Right renal cortex interstitium (tissue), 3 donors: ENCODE measurements at regions not wholly inside any gene's neighbourhood (a gene's known extent, or its start where the extent isn't known, plus 50 kb on each side); places are given as distances from the start of the nearest gene placed in this dataset.

ENCODE experiments used
- DNase-seq, 3 donors: peaks; one replicate each; pipeline ENCODE4 v3.0.0-alpha.2; 2013; ENCODE audit warnings: low read depth in 3 of 3, low spot score in 2 of 3

DNA sequence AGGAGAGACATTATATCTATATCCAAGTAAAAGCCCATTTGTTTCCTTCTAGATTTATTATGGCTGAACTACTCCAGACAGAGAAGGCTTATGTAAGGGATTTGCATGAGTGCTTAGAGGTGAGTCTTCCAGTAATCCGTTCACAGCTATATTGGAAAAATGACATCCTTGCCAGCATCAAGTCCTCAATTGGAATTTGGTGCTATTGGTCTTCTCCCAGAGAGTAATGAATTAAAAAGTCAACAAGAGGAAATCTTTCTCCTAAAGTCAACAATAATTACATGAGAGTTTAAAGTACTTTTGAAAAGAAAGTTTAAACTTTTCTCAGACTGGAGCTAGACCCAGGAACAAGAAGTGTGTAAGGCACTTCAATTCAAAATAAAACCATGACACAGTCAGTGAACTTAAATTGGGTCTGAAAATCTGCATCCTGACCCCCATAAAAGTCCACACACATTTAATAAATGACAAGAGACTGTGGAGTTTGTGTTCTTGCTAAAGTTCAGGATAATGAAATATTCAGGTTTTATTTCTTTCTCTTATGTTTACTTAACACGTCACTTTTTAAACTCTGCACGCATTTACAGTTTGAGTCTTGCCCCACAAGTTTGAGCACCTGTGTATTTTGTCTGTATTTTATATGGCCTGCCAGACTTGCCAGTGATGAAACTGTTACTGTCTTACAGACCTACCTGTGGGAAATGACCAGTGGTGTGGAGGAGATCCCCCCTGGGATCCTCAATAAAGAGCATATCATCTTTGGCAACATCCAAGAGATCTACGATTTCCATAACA is 268.2 kb upstream of the UMPS start:
- DNase-seq: no peak

DNA sequence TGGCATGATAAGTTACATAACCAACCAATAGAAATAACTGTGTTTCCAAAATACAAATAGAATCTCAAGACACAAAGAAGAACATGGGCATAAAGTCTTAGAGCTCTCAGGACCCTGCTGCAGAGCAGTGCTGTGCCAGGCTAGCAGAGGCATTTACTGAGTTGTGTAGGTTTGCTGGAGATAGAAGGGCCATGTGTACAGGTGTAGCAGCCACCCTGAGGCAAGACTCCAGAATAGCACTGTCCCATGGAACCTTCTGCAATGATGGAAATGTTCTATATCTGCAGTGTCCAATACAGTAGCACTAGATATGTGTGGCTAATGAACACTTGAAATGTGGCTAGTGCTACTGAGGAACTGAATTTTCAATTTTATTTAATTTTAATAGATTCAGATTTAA is 267.0 kb upstream of the UMPS start:
- no peak for DNase-seq

DNA sequence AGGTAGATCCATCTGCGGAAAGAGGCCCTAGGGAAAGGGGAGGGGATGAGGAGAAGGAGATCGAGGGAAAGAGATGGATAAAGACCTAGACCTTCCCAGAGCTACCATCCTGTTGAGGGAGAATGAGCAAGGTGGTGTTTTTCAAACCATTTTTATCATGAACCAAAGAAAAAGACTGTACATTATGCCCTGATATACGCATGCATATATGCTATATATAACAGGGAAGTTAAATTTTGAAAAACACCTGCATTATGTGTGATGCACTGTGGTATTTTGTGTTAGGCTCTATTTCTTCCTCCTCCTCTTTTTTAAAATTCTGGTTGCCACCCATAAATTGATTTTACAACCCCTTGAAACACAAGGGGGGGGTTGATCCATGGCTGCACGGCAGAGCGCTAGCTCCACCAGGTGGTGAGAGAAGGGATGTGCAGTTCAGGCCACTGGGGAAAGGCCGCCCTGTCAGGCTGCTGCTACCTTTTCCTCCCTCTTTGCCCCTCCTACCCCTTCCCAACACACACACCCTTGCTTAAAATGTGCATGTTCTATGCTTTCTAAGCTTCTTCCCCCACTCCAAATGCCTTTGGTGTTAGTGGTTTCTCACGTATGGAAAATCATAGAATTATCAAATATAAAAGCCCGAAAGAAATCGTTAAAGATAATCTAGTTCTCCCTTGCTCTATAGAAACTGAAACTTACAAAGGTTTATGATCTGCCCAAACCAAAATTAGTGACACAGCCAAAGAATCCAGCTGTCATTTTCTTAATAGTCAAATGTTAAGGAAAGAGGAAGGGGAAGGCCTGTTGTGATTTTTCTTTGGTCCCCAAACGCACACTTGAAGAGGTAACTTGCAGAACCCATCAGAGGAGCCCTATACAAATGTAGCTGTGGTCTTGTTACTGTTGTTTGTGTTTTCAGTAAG is 262.0 kb upstream of the UMPS start:
- DNase-seq: peak; percentile 31 to 49 (median 41)

DNA sequence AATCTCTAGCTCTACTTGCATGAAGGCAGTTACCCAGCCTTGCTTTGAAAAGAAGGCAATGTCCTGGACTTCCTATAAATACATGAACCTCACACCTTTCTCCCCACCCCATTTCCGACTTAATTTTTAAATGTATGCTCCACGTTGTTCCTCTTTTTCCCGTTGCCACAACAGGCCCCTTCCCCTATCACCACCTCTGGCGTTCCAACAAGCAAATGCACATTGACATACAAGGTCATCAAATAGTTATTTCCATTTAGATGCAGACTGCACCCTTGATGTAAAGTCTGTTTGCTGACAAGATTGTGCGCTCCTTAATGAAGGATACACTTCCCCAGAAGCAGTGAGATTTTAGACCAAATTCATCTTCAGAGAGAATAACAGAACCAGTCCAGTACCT is 260.7 kb upstream of the UMPS start:
- no peak for DNase-seq

DNA sequence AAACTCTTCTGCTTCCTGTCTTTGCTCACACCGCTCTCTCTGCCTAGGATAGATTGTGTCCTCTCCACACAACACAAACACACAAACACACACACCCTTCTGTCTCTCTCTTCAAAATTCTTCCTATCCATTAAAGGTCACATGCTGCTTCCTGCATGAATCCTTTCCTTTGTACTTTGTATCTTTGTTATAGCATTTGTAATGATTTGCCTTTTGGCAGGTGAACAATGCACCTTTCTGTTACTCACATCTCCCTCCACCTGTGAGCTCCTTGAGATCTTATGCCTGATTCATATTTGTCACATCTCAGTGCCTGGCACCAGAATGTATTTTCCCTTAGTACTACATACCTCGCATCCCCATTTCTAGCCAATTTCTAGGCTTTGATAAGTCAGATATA is 251.4 kb upstream of the UMPS start:
- DNase-seq: no peak

DNA sequence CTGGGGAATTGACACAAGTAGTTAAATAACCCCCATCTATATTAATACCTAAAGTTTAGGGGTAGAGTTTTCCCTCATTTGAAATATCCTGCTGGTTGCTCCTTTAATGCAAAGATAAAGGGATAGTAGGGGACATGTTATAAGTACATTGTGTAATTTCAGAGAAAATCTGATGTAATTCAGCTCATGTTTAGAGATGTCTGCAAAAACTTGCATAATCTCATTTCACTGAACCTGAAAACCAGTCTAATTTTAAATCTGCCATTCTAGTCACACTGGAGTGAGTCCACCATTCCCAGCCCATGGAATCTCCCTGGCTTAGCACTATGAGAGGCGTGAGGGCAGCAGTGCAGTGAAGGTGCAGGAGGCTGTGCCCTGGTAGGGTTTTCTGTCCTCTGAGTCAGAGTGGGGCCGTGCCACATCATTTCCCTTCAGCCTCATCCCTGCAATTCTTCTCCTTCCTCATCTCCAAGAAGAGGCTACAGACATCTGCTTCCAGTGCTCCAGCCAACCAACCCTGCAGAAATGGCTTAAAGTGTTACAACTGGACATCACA is 246.3 kb upstream of the UMPS start:
- DNase-seq: no peak

DNA sequence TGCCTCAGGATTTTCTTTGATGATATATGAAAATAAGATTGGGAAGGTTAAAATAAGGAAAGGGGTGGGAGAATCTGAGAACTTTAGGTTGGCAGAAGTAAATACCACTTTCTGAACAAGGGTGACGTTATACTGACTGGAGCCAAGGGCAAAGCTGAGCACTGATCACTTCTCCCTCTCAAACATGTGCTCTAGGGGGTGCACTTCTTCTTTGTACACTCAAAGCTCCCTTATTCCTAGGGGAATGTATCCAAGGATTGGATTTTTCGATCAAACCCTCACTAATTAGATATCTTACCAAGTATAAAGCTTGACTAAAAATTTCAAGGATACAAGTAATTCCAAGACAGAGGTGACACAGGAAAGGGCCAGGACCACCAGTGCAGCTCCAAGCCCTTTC is 243.9 kb upstream of the UMPS start:
- no peak for DNase-seq

DNA sequence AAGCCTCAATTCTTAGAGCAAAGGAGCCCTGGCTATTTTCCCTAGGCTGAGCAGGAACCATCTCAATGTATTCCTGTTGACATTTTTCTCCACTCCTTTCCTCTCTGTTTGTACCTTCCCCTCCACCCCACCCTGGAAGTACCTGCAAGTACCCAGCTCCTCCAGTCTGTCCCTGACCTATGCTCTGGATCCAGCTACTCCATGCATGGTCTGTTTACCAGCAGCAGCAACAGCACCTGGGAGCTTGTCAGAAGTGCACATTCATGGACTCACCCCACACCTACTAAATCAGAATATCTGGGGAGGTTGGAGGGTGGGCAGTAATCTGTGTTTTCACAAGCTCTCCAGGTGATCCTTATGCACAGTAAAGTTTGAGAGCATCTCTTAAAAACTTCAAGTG is 240.7 kb upstream of the UMPS start:
- DNase-seq: no peak

DNA sequence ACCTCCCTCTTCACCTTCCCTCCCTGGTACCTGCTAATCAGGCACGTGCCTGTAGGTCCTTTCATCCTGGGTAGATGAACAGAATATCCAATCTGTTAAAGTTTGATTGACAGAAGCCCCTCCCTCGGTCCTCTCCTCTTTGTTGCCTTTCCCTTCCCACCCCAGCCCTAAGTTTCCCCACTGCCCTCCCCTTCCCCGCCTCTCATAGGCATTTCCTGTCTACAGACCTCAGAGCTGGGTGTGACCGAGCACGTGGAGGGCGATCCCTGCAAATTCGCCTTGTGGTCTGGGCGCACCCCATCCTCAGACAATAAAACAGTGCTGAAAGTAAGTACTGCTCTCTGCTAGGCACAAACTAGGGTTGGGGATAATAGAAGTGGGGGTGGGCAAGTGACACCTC is 239.2 kb upstream of the UMPS start:
- no peak for DNase-seq

DNA sequence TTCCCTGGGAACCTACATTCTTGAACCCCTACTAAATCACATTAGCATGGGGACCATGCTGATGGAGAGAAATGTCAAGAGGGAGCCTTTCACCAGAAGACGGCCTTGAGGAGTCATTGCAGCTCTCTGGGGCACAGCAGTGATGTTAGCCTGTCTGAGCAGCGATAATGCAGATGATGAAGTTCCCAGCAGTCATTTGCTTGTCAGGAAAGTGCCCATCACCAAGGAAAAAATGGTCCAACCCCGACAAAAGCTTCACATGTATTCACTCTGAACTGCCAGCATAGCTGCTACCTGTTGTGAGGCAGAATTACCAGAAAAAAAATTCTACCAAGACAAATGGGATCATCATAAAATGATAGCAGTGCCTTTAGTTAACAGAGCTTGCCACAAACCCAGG is 238.4 kb upstream of the UMPS start:
- DNase-seq: no peak

DNA sequence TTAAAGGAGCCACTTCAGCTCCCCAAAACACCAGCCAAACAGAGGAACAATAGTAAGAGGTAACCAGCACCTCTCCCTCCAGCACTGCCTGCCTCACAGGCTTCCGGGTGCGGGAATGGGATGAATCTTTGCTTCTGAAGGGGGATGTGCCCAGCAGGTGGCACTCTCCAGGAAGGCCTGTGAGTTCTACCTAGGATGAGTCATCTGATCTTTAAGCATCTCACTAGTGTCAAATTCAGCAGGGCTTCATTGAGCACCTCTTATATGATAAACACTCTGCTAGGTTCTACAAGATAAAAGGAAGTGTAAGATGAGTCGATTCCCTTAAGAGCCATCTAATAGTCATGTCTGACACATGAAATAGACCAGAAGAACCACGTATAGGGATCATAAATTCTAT is 237.4 kb upstream of the UMPS start:
- DNase-seq: no peak

DNA sequence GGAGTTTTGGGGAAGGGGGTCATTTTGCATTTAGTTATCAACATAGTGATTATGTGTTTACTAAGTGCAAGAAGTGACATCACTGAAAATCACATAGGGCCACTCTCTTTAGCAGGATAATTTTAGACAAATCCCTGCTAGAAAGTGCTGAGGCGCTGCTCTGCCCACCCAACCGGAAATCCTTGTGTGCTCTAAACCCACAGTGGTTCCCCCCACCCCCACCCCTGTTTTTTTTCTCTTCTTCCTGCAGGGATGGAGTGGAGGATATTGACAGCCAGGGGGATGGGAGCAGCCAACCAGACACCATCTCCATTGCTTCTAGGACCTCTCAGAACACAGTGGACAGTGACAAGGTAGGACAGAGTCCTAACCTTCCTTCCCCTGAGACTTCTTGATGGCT is 234.2 kb upstream of the UMPS start:
- no peak for DNase-seq

DNA sequence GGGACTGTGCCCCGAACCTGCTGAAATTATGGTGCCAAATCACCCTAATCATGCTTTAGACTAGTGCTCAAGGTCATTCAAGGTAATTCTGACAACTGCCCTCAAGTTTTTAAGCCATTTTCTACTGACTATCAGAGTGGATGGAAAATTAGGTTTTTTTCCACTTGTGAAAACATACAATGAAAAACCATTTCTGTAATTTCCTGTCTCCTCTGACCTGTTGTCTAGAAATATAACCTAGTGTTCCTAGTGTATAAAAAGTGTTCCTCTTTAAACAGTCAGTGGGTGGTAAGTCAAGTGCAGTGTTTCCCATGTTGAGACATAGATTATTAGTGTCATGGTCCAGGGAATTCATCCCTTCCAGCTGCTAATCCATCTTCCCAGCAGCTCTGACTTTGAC is 232.8 kb upstream of the UMPS start:
- no peak for DNase-seq

DNA sequence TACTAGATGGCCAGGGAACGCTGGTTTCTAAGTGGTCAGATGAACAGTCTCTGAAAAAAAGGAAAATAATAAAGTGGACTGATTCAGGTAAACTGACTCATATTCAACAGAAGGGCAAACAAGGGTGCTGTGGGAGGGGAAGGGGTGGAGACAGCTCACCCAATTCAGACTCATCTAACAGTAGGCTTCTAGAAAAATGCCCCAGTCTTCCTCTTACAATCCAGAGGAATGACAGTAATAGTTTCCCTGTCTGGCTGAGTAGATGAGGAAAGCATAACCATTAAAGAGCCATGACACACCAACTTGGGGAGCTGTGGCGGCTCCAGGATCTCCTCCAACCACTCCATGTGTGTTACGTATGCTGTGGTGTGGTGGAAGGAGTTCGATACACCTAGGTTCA is 231.4 kb upstream of the UMPS start:
- DNase-seq: no peak

DNA sequence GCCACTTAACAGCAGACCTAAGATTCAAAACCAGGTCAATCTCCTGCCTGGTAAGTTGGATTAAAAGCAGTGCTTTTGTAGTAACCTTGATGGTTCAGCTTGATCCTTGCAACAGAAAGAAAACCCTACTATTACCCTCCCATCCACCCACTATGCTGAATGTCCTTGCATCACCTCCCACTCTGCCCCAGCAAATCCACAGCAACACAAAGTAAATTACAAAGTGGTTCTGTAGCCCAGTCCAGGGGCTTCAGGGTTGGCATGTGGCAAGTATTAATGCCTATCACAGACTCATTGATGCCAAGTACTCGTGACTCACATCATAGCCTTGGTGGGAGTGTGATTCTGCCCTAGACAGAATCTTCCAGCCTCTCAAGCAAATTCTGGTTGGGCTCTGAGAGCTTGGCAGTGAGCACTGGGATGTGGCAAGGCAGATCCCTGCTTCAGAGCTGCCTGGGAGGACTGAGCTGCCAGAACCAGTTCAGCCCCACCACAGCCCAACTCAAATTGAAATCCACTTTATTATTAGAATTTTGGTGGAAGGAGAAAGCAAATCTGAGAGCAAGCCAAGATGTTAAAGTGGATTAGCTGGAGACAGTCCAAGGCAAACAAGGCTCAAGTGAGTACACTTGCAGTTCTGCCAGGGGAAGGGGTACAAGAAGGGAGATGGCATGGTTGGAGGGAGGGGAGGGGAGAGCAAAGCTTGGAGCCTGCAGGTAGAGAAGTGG is 225.8 kb upstream of the UMPS start:
- no peak for DNase-seq

DNA sequence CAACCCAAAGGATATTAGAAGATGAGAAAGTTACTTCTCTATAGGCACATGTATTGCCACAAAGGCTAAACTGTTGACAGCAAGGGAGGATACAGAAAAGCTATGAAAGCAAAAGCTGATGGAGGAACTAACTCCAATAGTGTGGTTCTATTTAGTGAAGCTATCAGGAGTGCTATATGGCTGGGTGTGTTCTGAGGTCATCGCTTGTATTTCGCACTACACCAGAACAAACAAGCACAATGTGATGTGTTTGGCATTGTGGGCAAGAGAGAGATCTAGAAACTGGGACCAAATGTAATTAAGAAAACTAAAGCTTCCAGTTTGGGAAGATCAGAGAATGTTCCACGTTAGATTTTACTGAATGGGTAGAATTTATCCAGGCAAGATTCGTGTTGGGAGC is 220.4 kb upstream of the UMPS start:
- no peak for DNase-seq

DNA sequence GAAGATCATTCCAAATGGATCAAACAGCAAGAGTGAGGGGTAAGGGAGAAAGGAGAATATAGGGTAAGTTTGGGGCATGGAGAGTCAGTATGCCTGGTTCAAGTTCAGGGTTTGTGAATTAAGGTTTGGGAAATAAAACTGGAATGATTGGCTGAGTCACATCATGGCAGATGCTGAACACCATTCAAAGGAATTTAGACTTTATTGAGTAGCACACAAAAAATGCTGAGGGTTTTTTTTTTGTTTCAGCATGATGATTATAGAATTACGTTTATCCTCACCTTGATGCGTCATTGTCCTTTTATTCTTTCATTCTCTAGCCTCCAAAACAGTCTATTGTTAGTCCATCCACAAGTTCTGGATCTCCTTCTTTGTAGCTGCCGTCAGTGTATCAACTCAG is 220.0 kb upstream of the UMPS start:
- no peak for DNase-seq

DNA sequence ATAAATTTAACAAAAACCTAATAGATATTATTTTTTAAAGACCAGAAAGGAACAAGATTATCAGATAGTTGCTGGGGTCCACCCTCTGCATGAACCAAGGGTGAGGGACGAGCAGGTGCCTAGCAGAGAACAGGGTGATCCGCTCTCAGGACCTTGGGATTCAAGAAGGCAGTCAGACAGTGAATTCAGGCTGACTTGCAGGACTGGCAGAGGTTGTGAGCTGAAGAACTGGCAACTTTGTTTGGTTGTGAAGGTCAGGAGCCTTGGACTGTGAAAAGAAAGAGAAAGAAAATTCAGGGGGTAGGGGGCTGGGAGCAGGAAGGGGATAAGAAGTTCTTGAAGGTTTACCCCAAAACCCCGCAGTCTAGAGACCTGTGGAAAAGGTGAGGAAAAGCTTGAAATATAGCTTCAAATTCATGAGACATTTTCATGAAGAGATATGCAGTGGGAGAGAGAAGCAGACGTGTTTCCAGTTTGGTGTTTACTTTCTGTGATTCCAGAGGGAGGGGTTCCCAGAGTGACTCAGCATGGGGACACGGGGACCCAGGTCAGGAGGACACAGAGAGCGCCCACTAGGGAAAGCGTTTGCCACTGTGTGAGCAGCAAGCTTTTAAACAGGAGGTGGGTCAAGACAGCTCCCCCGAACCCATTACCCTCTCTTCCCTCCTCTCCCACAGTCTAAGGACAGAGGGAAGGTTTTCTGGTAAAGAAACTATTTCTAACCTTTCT is 217.2 kb upstream of the UMPS start:
- no peak for DNase-seq

DNA sequence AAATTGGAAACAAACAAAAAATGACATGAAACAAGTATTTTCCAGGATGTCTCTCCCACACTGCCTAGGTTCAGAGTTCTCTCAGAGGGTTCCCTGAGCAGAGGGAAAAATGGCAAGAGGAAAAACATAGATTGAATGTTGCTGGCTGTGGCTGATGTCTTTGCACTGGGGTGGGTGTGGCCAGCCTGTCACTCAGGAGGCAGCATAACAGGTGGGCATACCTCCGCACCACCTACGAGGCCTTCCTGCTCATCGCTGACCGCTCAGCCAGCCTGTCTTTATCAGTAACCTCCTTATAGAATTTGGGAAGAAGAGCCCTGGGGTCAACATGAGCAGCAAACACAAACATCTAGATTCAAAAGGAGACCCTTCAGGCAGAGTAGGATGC is 216.6 kb upstream of the UMPS start:
- DNase-seq: no peak

DNA sequence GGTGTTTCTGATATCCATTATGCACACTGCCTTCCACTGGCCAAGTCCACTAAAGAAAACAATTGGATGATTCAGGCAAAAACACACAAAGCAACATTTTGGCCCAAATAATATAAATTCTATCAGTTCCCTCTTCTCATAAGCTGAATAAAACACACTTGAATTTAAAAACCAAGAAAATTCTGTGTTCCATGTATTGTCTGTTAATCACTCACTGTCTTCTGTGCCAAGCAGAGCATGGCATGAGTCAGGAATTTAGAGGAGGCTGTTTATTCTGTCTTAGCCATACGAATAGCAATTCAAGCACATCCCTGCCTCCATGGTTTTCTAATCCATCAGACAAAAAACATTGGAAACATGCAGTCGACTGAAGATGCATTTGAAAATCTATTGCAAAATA is 215.6 kb upstream of the UMPS start:
- DNase-seq: no peak

DNA sequence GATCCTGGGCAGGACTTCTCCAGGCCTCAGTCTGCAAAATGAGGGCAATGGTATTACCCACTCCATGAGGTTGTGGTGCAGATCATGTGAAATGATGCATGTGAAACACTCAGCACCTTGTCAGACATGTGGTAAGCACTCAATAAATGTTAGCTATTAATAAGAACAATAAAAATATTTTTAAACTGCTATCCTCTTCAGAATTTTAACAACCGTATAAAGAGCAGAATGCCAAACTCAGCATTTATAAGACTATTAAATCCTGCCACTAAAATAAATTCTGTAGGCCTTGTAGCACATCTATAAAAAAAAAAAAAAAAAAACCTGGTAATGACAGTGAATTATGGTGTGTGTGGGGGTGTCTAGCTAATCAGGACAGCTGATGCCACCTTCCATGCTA is 213.9 kb upstream of the UMPS start:
- DNase-seq: no peak
